Gastroesophageal sphincter (tissue), 3 donors: ENCODE measurements at regions not wholly inside any gene's neighbourhood (a gene's known extent, or its start where the extent isn't known, plus 50 kb on each side); places are given as distances from the start of the nearest gene placed in this dataset.

Experiments
- CTCF ChIP-seq, 4 experiments: fragments of 200-600 bp in 2 of 4; fragments of 450-650 bp in 2 of 4; sonication (generic) in 1 of 4; IDR thresholded peaks; one replicate each; pipeline ENCODE4 v1.5.1; 2017 to 2019; ENCODE audit warnings: antibody characterized with exemption in 4 of 4, mild to moderate bottlenecking in 2 of 4, moderate library complexity in 2 of 4
- POLR2A ChIP-seq, 2 donors: fragments of 450-650 bp; IDR thresholded peaks; one replicate each; pipeline ENCODE4 v1.6.1; 2017; ENCODE audit warnings: antibody characterized with exemption in 2 of 2, mild to moderate bottlenecking in 2 of 2, moderate library complexity in 1 of 2

DNA sequence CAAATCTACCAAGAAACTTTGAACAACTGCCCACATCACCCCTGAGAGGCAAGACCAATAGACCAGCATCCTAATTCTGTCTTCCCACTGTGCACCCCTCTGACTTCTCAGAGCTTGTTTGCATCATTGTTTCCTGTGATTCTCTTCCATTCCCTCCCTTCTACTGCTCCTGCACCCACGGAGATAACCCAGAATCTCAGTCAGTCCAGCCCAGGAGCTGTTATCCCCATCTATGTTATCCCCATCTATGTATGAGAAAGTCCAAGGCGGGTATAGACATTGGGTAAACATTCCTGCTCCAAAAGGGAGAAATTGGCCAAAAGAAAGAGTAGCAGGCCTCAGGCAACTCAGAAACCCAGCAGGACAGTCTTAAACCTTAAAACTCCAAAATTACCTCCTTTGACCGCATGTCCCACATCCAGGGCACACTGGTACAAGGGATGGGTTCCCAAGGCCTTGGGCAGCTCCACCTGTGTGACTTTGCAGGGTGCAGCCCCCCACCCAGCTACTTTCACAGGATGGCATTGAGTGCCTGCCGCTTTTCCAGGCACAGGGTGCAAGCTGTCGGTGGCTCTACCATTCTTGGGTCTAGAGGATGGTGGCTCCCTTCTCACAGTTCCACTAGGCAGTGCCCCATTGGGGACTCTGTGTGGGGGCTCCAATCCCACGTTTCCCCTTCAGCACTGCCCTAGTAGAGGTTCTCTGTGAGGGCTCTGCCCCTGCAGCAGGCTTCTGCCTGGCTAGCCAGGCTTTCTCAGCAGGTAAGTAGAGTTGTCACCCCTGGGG is 414.8 kb downstream of the NPHP4 start:
- TF ChIP-seq POLR2A (IDR thresholded peaks at IDR 0.05) = no peak
- TF ChIP-seq CTCF (IDR thresholded peaks at IDR 0.05) = no peak
